ENCODE measurements at regions not wholly inside any gene's neighbourhood (a gene's known extent, or its start where the extent isn't known, plus 50 kb on each side); places are given as distances from the start of the nearest gene placed in this dataset.

DNA sequence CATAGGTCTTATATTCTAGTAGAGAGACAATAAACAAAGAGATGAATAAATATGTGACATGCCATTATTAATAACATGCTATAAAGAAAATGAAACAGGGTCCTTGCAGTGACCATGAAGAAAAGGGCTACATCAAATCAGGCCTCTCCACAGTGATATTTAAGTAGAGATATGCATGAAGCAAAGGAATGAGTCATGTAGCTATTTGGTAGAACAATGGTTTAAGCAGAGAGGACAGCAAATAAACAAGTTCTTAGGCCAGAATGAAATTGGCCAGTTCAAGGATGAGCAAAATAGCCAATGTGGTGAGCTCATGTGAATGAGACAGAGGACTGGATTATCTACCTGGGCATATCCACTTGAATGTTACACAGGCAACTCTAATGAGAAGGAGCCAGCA is 172.2 kb upstream of the FERD3L start:
- TF ChIP-seq, protein P1, sequence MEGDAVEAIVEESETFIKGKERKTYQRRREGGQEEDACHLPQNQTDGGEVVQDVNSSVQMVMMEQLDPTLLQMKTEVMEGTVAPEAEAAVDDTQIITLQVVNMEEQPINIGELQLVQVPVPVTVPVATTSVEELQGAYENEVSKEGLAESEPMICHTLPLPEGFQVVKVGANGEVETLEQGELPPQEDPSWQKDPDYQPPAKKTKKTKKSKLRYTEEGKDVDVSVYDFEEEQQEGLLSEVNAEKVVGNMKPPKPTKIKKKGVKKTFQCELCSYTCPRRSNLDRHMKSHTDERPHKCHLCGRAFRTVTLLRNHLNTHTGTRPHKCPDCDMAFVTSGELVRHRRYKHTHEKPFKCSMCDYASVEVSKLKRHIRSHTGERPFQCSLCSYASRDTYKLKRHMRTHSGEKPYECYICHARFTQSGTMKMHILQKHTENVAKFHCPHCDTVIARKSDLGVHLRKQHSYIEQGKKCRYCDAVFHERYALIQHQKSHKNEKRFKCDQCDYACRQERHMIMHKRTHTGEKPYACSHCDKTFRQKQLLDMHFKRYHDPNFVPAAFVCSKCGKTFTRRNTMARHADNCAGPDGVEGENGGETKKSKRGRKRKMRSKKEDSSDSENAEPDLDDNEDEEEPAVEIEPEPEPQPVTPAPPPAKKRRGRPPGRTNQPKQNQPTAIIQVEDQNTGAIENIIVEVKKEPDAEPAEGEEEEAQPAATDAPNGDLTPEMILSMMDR (IDR thresholded peaks at IDR 0.05; ENCODE audit: insufficient read depth, low read depth, low read length) = no peak
- no peak for TF ChIP-seq EZH2 (IDR thresholded peaks at IDR 0.05; ENCODE audit: insufficient read depth, low read length)
